Panc1 (cell line): ENCODE measurements at regions not wholly inside any gene's neighbourhood (a gene's known extent, or its start where the extent isn't known, plus 50 kb on each side); places are given as distances from the start of the nearest gene placed in this dataset.
"Not testable (repeated sequence)": the region's sequence is repeated elsewhere in the genome, so short reads cannot be mapped to it uniquely, and the experiment has no call there.

Experiments used
- POLR2AphosphoS5 ChIP-seq: IDR thresholded peaks from 2 replicates; pipeline ENCODE4 v1.6.1; 2012; ENCODE audit warnings: mild to moderate bottlenecking, low read depth, low read length, moderate library complexity
- TCF7L2 ChIP-seq: IDR thresholded peaks from 2 replicates; pipeline ENCODE4 v1.6.1; 2011; ENCODE audit warnings: mild to moderate bottlenecking, low read depth, low read length, inconsistent platforms
- TF ChIP-seq, protein P1 (sequence below): fragments of 450-650 bp; IDR thresholded peaks from 2 replicates; pipeline ENCODE4 v1.5.1; 2017; ENCODE audit warnings: mild to moderate bottlenecking
- TF ChIP-seq, protein P2 (sequence below), 2 experiments: IDR thresholded peaks; 2 replicates each; pipeline ENCODE4 v1.6.1; 2011 to 2012; ENCODE audit warnings: low read depth in 2 of 2, control low read depth in 1 of 2, low read length in 1 of 2, mild to moderate bottlenecking in 1 of 2, moderate library complexity in 1 of 2; ENCODE audit not compliant: insufficient read depth in 1 of 2

GRCh38 chr10:77718312-77718711 is 80.7 kb upstream of the KCNMA1 start:
- TF ChIP-seq, protein P1, sequence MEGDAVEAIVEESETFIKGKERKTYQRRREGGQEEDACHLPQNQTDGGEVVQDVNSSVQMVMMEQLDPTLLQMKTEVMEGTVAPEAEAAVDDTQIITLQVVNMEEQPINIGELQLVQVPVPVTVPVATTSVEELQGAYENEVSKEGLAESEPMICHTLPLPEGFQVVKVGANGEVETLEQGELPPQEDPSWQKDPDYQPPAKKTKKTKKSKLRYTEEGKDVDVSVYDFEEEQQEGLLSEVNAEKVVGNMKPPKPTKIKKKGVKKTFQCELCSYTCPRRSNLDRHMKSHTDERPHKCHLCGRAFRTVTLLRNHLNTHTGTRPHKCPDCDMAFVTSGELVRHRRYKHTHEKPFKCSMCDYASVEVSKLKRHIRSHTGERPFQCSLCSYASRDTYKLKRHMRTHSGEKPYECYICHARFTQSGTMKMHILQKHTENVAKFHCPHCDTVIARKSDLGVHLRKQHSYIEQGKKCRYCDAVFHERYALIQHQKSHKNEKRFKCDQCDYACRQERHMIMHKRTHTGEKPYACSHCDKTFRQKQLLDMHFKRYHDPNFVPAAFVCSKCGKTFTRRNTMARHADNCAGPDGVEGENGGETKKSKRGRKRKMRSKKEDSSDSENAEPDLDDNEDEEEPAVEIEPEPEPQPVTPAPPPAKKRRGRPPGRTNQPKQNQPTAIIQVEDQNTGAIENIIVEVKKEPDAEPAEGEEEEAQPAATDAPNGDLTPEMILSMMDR: not testable (repeated sequence)
- not testable (repeated sequence) for TF ChIP-seq TCF7L2, POLR2AphosphoS5
- TF ChIP-seq, protein P2, sequence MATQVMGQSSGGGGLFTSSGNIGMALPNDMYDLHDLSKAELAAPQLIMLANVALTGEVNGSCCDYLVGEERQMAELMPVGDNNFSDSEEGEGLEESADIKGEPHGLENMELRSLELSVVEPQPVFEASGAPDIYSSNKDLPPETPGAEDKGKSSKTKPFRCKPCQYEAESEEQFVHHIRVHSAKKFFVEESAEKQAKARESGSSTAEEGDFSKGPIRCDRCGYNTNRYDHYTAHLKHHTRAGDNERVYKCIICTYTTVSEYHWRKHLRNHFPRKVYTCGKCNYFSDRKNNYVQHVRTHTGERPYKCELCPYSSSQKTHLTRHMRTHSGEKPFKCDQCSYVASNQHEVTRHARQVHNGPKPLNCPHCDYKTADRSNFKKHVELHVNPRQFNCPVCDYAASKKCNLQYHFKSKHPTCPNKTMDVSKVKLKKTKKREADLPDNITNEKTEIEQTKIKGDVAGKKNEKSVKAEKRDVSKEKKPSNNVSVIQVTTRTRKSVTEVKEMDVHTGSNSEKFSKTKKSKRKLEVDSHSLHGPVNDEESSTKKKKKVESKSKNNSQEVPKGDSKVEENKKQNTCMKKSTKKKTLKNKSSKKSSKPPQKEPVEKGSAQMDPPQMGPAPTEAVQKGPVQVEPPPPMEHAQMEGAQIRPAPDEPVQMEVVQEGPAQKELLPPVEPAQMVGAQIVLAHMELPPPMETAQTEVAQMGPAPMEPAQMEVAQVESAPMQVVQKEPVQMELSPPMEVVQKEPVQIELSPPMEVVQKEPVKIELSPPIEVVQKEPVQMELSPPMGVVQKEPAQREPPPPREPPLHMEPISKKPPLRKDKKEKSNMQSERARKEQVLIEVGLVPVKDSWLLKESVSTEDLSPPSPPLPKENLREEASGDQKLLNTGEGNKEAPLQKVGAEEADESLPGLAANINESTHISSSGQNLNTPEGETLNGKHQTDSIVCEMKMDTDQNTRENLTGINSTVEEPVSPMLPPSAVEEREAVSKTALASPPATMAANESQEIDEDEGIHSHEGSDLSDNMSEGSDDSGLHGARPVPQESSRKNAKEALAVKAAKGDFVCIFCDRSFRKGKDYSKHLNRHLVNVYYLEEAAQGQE (IDR thresholded peaks at IDR 0.05; ENCODE audit: insufficient read depth in 1 of 2, low read depth in 2 of 2, low read length in 1 of 2): not testable (repeated sequence)
